ENCODE measurements at regions not wholly inside any gene's neighbourhood (a gene's known extent, or its start where the extent isn't known, plus 50 kb on each side); places are given as distances from the start of the nearest gene placed in this dataset.

GRCh38 chr14:26113911-26114640 is 483.8 kb downstream of the NOVA1 start:
- Histone ChIP-seq H2BK20ac (ENCODE audit: low read depth, low read length) (no peak overlapping the region), H4K20me1 (ENCODE audit: insufficient read depth, low read length) (no peaks in the 10 kb centered on the region), H3K14ac (replicated peaks; ENCODE audit: low read depth, low read length) (no peak overlapping the region), H3K4me1 (ENCODE audit: control insufficient read depth, insufficient read depth, low read length) (no peaks in the 10 kb centered on the region), H3K79me1 (ENCODE audit: low read depth in 1 of 2, low read length in 2 of 2) (no peaks in the 10 kb centered on the region), H2BK120ac (ENCODE audit: low read depth, low read length) (no peak overlapping the region), H2BK5ac (ENCODE audit: low read depth, low read length, poor library complexity, severe bottlenecking) (no peak overlapping the region), H4K5ac (ENCODE audit: low read depth, low read length) (no peak overlapping the region), H2AK9ac (replicated peaks; ENCODE audit: low read depth, low read length, poor library complexity) (no peak overlapping the region), H4K8ac (ENCODE audit: low read depth in 2 of 2, low read length in 2 of 2) (no peak overlapping the region), H3K4me3 (ENCODE audit: insufficient read depth, low read depth, low read length) (no peak overlapping the region), H3K18ac (ENCODE audit: low read depth, low read length) (no peak overlapping the region), H3K27me3 (ENCODE audit: control insufficient read depth, insufficient read depth, low read length) (no peaks in the 10 kb centered on the region), H3K4me2 (ENCODE audit: low read depth, low read length) (no peak overlapping the region), H3K9ac (ENCODE audit: low read depth, low read length) (no peak overlapping the region), H2AFZ (replicated peaks; ENCODE audit: low read length, poor library complexity) (no peak overlapping the region), H2BK15ac (ENCODE audit: low read depth, low read length) (no peak overlapping the region), H3K27ac (ENCODE audit: insufficient read depth, low read length) (no peak overlapping the region), H2AK5ac (ENCODE audit: low read depth, low read length) (no peak overlapping the region), H3K36me3 (ENCODE audit: control insufficient read depth, insufficient read depth, low read length) (no peaks in the 10 kb centered on the region), H3K9me1 (ENCODE audit: insufficient read depth, low read length) (no peaks in the 10 kb centered on the region), H3K56ac (ENCODE audit: extremely low read depth, insufficient read depth, low read length) (no peak overlapping the region), H3K9me3 (ENCODE audit: control insufficient read depth, insufficient read depth, low read length) (no peaks in the 10 kb centered on the region), H3K23ac (ENCODE audit: low read depth, low read length) (no peak overlapping the region), H3K4ac (ENCODE audit: low read depth, low read length) (no peak overlapping the region), H4K91ac (ENCODE audit: insufficient read depth, low read depth, low read length) (no peak overlapping the region)
- ChIA-PET POLR2A (ENCODE audit: unreplicated experiment) (no interaction called here), CTCF (no interaction called here)
- TF ChIP-seq MAZ (IDR thresholded peaks at IDR 0.05; ENCODE audit: borderline replicate concordance, low read depth, low read length) (no peak), ELK1 (IDR thresholded peaks at IDR 0.05; ENCODE audit: borderline replicate concordance, low read depth, low read length) (no peak), FOS (IDR thresholded peaks at IDR 0.05; ENCODE audit: low read depth, low read length) (no peak), BHLHE40 (IDR thresholded peaks at IDR 0.05; ENCODE audit: low read depth, low read length) (no peak), CTCF (conservative IDR thresholded peaks at IDR 0.05; ENCODE audit: low read depth, low read length) (no peak), CEBPB (IDR thresholded peaks at IDR 0.05; ENCODE audit: low read depth, low read length) (no peak), MAFK (IDR thresholded peaks at IDR 0.05; ENCODE audit: low read depth, low read length) (no peak), SMC3 (IDR thresholded peaks at IDR 0.05; ENCODE audit: low read depth, low read length) (no peak), CHD1 (IDR thresholded peaks at IDR 0.05; ENCODE audit: low read depth, low read length) (no peak), USF2 (IDR thresholded peaks at IDR 0.05; ENCODE audit: low read depth, low read length) (no peak), NFE2L2 (IDR thresholded peaks at IDR 0.05; ENCODE audit: low read depth, low read length) (no peak)
- no TSS peak for BruUV-seq (replicated peaks)
- dilution Hi-C loops (cut with HindIII; ENCODE audit: low sequenced_read_pairs, unreplicated experiment), result no loop called here
- in situ Hi-C loops (cut with MboI; ENCODE audit: low sequenced_read_pairs), result no loop called here
- ATAC-seq (ENCODE audit: low read depth) (no peak), DNase-seq (no peak)
- intact Hi-C loops (cut with micrococcal nuclease), result no loop called here
- no CpG with 5 or more reads among the region's 3 CpGs for WGBS, 2 experiments (ENCODE audit: extremely low coverage in 2 of 2, insufficient read length in 1 of 2)
